HL-60 (cell line): ENCODE measurements at regions not wholly inside any gene's neighbourhood (a gene's known extent, or its start where the extent isn't known, plus 50 kb on each side); places are given as distances from the start of the nearest gene placed in this dataset.

Experiments used
- POLR2AphosphoS5 ChIP-seq: IDR thresholded peaks from 2 replicates; pipeline ENCODE4 v1.6.1; 2012; ENCODE audit warnings: low read depth
- TF ChIP-seq, protein P1 (sequence below): IDR thresholded peaks from one replicate; pipeline ENCODE4 v1.5.1; 2011; ENCODE audit warnings: low read length, control low read depth, inconsistent platforms; ENCODE audit not compliant: insufficient read depth

DNA sequence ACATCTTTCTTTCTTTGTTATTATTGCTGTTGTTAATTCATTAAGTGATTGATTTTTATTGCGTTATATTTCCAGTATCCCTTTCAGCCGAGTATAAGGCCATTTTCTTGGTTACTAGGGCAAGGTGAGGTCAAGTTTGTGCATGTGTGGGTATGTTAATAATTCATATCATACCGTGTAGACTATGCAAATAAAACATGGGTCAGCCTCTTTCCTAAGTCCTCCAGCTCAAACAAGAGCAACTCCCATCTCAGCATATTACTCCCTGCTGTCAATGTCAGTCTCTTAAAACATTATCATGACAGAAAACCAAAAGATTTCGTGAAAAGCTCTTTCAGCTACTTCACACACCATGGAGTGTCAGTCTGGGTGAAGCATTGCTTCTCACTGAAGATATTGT, 103.9 kb upstream of the ST8SIA2 start:
- TF ChIP-seq, protein P1, sequence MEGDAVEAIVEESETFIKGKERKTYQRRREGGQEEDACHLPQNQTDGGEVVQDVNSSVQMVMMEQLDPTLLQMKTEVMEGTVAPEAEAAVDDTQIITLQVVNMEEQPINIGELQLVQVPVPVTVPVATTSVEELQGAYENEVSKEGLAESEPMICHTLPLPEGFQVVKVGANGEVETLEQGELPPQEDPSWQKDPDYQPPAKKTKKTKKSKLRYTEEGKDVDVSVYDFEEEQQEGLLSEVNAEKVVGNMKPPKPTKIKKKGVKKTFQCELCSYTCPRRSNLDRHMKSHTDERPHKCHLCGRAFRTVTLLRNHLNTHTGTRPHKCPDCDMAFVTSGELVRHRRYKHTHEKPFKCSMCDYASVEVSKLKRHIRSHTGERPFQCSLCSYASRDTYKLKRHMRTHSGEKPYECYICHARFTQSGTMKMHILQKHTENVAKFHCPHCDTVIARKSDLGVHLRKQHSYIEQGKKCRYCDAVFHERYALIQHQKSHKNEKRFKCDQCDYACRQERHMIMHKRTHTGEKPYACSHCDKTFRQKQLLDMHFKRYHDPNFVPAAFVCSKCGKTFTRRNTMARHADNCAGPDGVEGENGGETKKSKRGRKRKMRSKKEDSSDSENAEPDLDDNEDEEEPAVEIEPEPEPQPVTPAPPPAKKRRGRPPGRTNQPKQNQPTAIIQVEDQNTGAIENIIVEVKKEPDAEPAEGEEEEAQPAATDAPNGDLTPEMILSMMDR = no peak
- no peak for TF ChIP-seq POLR2AphosphoS5
